NCI-H524 (cell line): ENCODE measurements at regions not wholly inside any gene's neighbourhood (a gene's known extent, or its start where the extent isn't known, plus 50 kb on each side); places are given as distances from the start of the nearest gene placed in this dataset.
"Not testable (repeated sequence)": the region's sequence is repeated elsewhere in the genome, so short reads cannot be mapped to it uniquely, and the experiment has no call there.

Experiments
- DNase-seq, 2 experiments: peaks; one replicate each; lab custom pipeline; 2025; lab: John Stamatoyannopoulos, UW

DNA sequence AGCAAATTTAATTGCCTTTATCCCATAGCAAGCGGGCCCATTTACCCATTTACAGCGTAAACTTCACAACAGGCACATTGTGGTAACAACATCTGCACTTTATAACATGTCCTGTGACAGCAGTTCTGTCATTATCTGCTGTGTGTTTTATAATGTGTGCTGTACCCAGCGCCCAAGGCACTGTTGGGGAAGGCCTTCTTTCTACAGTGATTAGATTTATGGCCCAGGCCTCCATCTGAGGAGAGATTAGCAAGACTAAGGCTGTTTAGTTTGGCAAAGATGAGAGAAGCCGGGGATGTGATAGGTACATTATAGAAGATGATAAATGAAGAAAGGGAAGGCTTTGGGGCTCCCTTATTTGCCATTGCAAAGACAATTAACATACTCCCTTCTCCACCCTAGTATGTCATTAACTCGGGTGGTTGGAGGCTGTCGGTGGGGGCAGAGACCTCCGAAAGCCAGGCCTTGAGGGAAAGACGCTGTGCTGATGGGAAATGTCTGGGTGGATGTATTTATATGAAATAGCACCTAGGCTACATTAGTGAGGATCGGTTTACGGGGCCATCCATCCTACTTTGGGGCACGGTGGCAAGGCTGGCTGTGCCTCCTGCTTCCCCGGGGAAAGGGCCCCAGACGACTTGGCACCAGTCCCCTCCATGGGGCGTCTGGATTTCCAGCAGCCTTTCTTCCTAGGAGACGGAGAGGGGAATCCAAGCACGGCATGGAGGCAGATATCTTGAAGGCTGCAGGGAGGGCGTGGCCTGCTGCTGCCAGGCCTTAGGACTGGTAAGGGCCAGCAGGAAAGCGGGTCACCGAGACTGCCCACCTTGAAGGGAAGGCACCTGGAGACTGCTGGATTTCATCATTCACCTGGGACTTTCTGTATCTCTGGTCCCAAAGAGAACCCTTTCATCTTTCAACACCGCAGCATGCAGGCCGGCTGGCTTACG lies 64.3 kb upstream of the PTCH1 start:
- no peak for DNase-seq

DNA sequence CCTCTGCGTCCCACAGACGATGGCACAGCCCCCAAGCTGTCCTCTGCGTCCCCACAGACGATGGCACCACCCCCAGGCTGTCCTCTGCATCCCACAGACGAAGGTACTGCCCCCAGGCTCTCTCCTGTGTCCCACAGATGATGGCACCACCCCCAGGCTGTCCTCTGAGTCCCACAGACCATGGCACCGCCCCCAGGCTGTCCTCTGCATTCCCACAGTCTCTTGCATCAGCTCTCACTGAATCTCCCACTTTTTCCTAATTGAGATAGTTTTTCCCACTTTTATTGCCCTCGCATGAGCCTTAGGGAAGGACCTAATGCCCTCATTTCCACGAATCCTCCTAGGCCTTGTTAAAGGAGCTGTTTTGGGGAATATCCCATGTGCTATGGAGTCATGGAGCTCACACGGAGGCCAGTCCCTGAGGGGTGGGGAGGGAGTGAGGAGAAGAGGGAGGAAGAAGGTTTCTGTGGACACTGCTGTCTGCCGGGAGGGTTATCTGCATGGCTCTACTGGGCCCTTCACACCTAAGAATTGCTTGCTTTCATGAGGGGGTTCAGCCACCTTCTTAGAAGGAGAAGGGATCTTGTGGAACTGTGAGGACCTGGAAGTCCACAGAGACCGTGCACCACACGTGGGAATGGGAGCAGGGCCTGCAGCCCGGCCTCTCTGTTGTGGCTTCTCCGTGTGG lies 58.2 kb upstream of the PTCH1 start:
- DNase-seq = no peak

DNA sequence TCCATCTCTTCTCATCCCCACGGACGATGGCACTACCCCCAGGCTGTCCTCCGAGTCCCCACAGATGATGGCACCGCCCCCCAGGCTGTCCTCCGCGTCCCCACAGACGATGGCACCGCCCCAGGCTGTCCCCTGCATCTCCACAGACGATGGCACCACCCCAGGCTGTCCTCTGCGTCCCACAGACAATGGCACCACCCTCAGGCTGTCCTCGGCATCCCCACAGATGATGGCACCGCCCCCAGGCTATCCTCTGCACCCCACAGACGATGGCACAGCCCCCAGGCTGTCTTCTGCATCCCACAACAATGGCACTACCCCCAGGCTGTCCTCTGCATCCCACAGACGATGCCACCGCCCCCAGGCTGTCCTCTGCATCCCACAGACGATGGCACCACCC lies 57.4 kb upstream of the PTCH1 start:
- DNase-seq = peak; percentile 49 to 80

DNA sequence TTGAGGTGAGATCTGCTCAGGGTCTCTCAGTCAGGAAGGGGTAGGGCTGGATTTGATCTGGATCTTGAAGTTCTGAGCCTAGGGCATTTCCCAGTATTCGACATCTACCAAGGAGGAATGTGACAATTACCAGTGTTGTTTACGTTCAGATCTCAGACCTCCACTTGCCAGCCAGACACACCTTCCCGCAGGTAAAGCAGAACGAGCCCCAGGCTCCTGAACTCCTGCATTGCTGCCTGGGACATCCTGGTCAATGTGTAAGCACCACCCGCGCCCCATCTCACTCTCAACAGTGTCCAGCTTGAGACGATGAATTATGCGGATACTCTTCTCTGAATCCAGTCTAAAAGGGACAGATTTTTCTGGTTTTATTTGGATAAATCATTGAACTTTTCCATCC lies 56.7 kb upstream of the PTCH1 start:
- no peak for DNase-seq

DNA sequence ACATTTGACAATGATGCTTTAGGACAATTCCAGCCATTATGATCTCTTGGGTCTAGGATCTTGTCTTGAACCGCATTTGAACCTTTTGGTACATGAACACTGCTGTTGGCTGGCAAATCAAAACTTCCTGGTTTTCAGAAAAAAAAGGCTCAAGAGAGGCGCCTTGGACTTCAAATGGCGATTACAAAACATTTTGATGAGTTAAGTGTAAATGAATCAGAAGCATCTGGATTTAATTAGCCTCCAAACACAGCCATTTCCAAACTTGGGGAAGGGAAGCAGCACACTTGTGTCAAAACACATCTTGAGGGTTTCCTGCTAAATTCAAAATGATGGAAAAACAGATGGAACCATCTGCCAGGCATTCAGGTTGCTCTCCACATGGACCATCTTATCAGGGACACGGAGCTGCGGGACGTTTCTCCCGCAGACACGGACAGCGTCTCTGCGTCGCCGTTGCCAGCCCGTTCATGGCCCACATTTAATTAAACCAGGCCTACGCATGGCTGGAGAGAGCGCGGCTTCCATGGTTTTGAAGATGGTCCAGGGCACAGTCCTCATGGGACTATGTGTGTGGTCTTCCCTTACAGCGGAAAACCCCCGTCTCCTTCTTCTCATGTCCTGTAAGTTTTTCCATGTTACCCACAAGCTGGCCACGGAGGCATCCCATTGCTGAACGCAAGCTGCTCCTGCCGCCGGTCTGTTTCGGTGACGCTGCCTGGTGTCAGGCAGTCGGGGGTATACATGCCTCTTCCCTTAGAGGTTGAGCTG lies 55.8 kb upstream of the PTCH1 start:
- peak in 1 of 2 experiments; percentile 9 for DNase-seq

DNA sequence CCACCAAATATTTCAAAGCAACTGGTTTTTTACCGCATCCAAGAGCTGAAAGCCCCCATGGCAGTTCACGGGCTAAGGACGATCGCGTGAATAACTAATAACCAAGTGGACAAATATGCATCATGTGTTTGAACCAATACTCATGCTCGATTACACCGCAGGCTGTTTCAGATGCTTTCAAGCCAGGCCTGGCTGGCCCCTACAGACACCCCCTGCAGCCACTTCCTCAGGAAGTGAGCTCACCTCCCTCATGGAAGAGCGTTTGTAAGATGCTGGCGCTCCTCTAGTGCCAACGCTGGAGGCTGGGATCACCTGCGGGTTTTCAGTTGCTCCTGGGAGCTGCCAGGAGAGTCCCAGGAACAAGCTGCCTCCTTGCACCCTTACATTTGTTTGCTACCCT lies 53.9 kb upstream of the PTCH1 start:
- no peak for DNase-seq

DNA sequence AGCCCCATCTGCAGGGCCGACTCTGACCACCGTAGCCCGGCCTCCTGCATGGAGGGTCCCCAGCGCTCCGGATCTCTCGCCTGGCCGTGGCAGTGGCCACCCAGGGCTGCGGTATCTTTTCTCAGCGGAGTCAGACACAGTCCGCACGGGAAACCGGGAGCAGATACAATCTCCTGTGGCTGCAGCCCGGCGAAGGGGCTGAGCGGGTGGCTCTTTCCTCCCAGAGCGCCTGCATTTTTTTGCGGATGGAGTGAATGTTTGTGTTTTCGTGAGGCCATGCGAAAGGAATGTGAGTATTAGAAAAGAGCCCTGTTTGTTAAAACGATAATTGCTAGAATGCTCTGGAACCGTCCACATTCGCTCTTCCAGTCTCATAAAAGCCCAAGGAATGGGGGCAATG lies 53.4 kb upstream of the PTCH1 start:
- no peak for DNase-seq

DNA sequence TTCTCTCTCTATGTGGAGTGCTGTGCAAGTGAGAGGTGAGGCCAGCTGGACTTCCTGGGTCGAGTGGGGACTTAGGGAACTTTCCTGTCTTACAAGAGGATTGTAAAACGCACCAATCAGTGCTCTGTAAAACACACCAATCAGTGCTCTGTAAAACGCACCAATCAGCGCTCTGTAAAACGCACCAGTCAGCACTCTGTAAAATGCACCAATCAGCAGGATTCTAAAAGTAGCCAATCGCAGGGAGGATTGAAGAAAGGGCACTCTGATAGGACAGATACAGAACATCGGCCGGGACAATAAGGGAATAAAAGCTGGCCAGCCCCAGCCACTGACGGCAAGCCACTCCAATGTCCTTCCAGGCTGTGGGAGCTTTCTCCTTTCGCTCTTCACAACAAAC lies 52.0 kb upstream of the PTCH1 start:
- DNase-seq = not testable (repeated sequence)
